ENCODE measurements at regions not wholly inside any gene's neighbourhood (a gene's known extent, or its start where the extent isn't known, plus 50 kb on each side); places are given as distances from the start of the nearest gene placed in this dataset.
"Not testable (repeated sequence)": the region's sequence is repeated elsewhere in the genome, so short reads cannot be mapped to it uniquely, and the experiment has no call there.

- DNase-seq: no peak
These were observed 79.5 kb upstream of the RALGAPA2 start for GRCh38 chr20:20791664-20792568.

- DNase-seq: no peak
These were observed 75.9 kb upstream of the RALGAPA2 start for GRCh38 chr20:20788308-20788707.

GRCh38 chr20:20786428-20786827, 74.0 kb upstream of the RALGAPA2 start:
- peak in 1 of 2 donors; percentile 35 for DNase-seq

- no peak for DNase-seq
These were observed 72.8 kb upstream of the RALGAPA2 start for GRCh38 chr20:20785226-20785625.

GRCh38 chr20:20784450-20784849, 72.0 kb upstream of the RALGAPA2 start:
- DNase-seq: not testable (repeated sequence)

- no peak for DNase-seq
These were observed 71.0 kb upstream of the RALGAPA2 start for GRCh38 chr20:20783450-20783849.

- no peak for DNase-seq
These were observed 70.3 kb upstream of the RALGAPA2 start for GRCh38 chr20:20782755-20783154.

- no peak for DNase-seq
These were observed 69.8 kb upstream of the RALGAPA2 start for GRCh38 chr20:20782231-20782630.

GRCh38 chr20:20781029-20781428, 68.6 kb upstream of the RALGAPA2 start:
- DNase-seq: no peak

GRCh38 chr20:20780127-20780824, 67.8 kb upstream of the RALGAPA2 start:
- peak; percentile 15 to 71 for DNase-seq

GRCh38 chr20:20778676-20779075, 66.2 kb upstream of the RALGAPA2 start:
- no peak for DNase-seq

GRCh38 chr20:20772497-20773085, 60.1 kb upstream of the RALGAPA2 start:
- no peak for DNase-seq

GRCh38 chr20:20768202-20768815, 55.9 kb upstream of the RALGAPA2 start:
- DNase-seq: no peak

GRCh38 chr20:20765696-20766365, 53.4 kb upstream of the RALGAPA2 start:
- DNase-seq: no peak

GRCh38 chr20:20763650-20764049, 51.2 kb upstream of the RALGAPA2 start:
- DNase-seq: no peak
